ENCODE measurements at regions not wholly inside any gene's neighbourhood (a gene's known extent, or its start where the extent isn't known, plus 50 kb on each side); places are given as distances from the start of the nearest gene placed in this dataset.

DNA sequence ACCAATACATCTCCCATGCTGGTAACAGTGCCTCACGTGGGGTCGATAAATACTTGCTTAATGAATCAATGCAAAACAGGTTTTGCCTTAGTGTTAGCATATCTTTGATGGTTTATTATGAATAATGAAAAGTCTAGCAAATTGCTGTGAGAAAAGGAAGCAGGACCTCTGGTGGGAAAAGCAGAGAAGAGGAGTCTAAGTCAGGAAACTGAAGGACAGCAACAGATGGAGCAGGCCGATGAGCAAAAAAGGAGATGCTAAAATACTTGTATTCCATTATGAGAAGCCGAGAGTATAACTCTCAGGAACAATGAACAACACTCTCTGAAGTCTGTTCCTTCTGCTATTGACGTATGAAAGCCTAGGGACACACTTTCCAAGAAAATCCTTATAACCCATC, 555.2 kb upstream of the KLHL29 start:
- Histone ChIP-seq H3K18ac (ENCODE audit: low read length) (no peak overlapping the region), H3K4me3 (ENCODE audit: low read length in 2 of 2) (no peak overlapping the region), H4K8ac (ENCODE audit: low read depth, low read length) (no peak overlapping the region), H3K36me3 (replicated peaks in 1 of 2; ENCODE audit: control insufficient read depth in 2 of 2, insufficient read depth in 2 of 2, low read length in 2 of 2) (no peaks in the 10 kb centered on the region), H3K9me3 (replicated peaks in 1 of 2; ENCODE audit: control insufficient read depth in 2 of 2, insufficient read depth in 1 of 2, low read depth in 1 of 2, low read length in 2 of 2) (peaks cover 0 to 2% of the 10 kb centered on the region in 2 donors), H2BK12ac (ENCODE audit: low read length) (no peak overlapping the region), H3K9ac (ENCODE audit: low read depth, low read length, poor library complexity) (no peak overlapping the region), H3K79me1 (ENCODE audit: low read depth, low read length) (no peaks in the 10 kb centered on the region), H2BK15ac (ENCODE audit: low read length) (no peak overlapping the region), H3K27me3 (ENCODE audit: control insufficient read depth in 3 of 3, insufficient read depth in 3 of 3, low read depth in 1 of 3, low read length in 3 of 3) (no peaks in the 10 kb centered on the region), H3K4me1 (ENCODE audit: control insufficient read depth in 2 of 2, insufficient read depth in 1 of 2, low read depth in 1 of 2, low read length in 2 of 2) (no peaks in the 10 kb centered on the region), H3K4me2 (ENCODE audit: insufficient read depth, low read length, poor library complexity, severe bottlenecking) (no peak overlapping the region), H3K23ac (ENCODE audit: low read depth, low read length, poor library complexity) (no peak overlapping the region), H3K4ac (ENCODE audit: low read length) (no peak overlapping the region), H2BK120ac (ENCODE audit: low read depth, low read length) (no peak overlapping the region), H4K91ac (ENCODE audit: low read depth, low read length, poor library complexity) (no peak overlapping the region), H2AFZ (ENCODE audit: low read length) (no peak overlapping the region), H2AK5ac (ENCODE audit: low read depth, low read length) (no peak overlapping the region), H2BK5ac (ENCODE audit: low read length) (no peak overlapping the region), H3K14ac (ENCODE audit: low read length) (no peak overlapping the region), H3K27ac (replicated peaks; ENCODE audit: low read length) (no peak overlapping the region)
- no peak for DNase-seq (ENCODE audit: low spot score)
- no CpG with 5 or more reads among the region's 5 CpGs for WGBS, 2 donors (ENCODE audit: extremely low coverage in 2 of 2, insufficient read length in 2 of 2, insufficient replicate concordance in 1 of 2)

DNA sequence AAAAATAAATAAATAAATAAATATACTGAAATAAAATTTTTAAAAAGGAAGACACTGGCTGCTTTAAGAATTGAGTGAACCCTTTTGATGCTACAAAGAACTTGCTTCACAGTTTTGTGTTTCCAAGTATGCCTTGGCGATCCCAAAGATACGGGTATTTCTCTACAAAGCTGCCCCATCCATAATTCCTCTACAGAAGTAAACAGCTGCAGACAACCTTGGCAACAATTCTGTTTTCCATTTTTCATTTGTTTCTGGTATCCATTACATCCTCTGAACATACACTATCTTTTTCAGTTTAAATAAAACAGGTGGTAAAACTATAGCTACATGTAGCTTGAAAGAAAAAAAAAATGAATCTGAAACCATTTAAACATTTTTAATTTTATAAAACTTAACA, 552.8 kb upstream of the KLHL29 start:
- no peaks in the 10 kb centered on the region for H3K4me1 ChIP-seq (ENCODE audit: control insufficient read depth in 2 of 2, insufficient read depth in 1 of 2, low read depth in 1 of 2, low read length in 2 of 2)
- no peaks in the 10 kb centered on the region for H3K27me3 ChIP-seq (ENCODE audit: control insufficient read depth in 3 of 3, insufficient read depth in 3 of 3, low read depth in 1 of 3, low read length in 3 of 3)
- no peak overlapping the region for H3K9ac ChIP-seq (ENCODE audit: low read depth, low read length, poor library complexity)
- no peaks in the 10 kb centered on the region for H3K79me1 ChIP-seq (ENCODE audit: low read depth, low read length)
- H3K18ac ChIP-seq (ENCODE audit: low read length): no peak overlapping the region
- H3K23ac ChIP-seq (ENCODE audit: low read depth, low read length, poor library complexity): no peak overlapping the region
- no peak overlapping the region for H2BK12ac ChIP-seq (ENCODE audit: low read length)
- no peak overlapping the region for H3K4ac ChIP-seq (ENCODE audit: low read length)
- no peaks in the 10 kb centered on the region for H3K36me3 ChIP-seq (replicated peaks in 1 of 2; ENCODE audit: control insufficient read depth in 2 of 2, insufficient read depth in 2 of 2, low read length in 2 of 2)
- H2BK5ac ChIP-seq (ENCODE audit: low read length): no peak overlapping the region
- no peak overlapping the region for H2AFZ ChIP-seq (ENCODE audit: low read length)
- DNase-seq (ENCODE audit: low spot score): no peak
- H3K9me3 ChIP-seq (replicated peaks in 1 of 2; ENCODE audit: control insufficient read depth in 2 of 2, insufficient read depth in 1 of 2, low read depth in 1 of 2, low read length in 2 of 2): no peaks in the 10 kb centered on the region
- no CpG with 5 or more reads among the region's 2 CpGs for WGBS, 2 donors (ENCODE audit: extremely low coverage in 2 of 2, insufficient read length in 2 of 2, insufficient replicate concordance in 1 of 2)
- no peak overlapping the region for H2AK5ac ChIP-seq (ENCODE audit: low read depth, low read length)
- H3K4me3 ChIP-seq (ENCODE audit: low read length in 2 of 2): no peak overlapping the region
- H4K8ac ChIP-seq (ENCODE audit: low read depth, low read length): no peak overlapping the region
- H3K27ac ChIP-seq (replicated peaks; ENCODE audit: low read length): no peak overlapping the region
- no peak overlapping the region for H2BK15ac ChIP-seq (ENCODE audit: low read length)
- no peak overlapping the region for H2BK120ac ChIP-seq (ENCODE audit: low read depth, low read length)
- no peak overlapping the region for H4K91ac ChIP-seq (ENCODE audit: low read depth, low read length, poor library complexity)
- H3K14ac ChIP-seq (ENCODE audit: low read length): no peak overlapping the region
- H3K4me2 ChIP-seq (ENCODE audit: insufficient read depth, low read length, poor library complexity, severe bottlenecking): no peak overlapping the region

DNA sequence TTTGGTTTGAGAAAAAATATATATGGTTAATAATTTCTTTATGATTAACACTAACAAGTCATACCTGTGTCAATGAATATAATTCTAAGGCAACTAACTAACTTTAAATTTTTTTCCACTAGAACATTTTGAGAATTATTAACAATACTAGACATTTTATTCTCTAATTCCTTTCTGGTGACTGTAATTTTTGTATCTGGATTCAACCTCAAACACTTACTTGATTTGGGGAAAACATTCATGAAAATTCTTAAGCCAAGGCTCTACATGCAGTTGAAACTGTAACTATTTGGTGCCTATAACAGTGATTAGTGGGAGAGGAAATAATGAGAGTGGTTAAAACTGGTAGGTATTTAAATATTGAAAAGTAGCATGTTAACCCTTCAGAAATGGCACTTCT, 546.5 kb upstream of the KLHL29 start:
- no peak overlapping the region for H4K8ac ChIP-seq (ENCODE audit: low read depth, low read length)
- H2AFZ ChIP-seq (ENCODE audit: low read length): no peak overlapping the region
- H3K36me3 ChIP-seq (replicated peaks in 1 of 2; ENCODE audit: control insufficient read depth in 2 of 2, insufficient read depth in 2 of 2, low read length in 2 of 2): no peaks in the 10 kb centered on the region

DNA sequence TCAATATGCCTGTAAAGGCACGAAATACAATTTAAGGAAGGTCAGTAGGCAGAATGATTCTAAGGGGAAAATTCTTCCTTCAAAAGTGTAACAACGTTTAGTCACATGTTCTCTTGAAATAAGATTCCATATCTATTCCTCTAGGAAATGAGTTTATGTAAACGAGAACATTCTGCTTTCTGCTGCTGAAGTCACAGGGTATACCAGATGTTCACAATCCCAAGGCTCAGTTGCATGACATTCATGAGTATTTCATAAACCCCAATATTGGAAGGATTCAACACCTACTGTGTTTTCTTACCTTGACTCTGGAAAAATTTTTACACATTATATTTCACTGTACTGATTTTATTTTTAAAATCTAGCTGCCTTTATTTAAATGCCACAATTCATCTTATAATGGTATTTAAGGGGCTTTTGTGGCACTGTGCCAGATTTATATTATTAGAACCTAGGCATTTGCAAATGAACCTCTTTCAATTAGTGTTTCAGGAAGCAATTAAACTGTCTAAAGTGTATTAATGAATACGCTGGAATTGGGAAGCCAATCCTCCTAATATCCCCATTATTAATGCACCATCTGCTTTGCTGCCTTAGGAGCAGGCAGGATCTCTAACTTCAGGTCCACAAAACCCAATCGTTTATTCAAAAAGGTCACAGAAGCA, 542.6 kb upstream of the KLHL29 start:
- no CpG with 5 or more reads among the region's 5 CpGs for WGBS, 2 donors (ENCODE audit: extremely low coverage in 2 of 2, insufficient read length in 2 of 2, insufficient replicate concordance in 1 of 2)
- Histone ChIP-seq H4K91ac (ENCODE audit: low read depth, low read length, poor library complexity) (no peak overlapping the region), H3K9me3 (replicated peaks in 1 of 2; ENCODE audit: control insufficient read depth in 2 of 2, insufficient read depth in 1 of 2, low read depth in 1 of 2, low read length in 2 of 2) (no peaks in the 10 kb centered on the region), H3K9ac (ENCODE audit: low read depth, low read length, poor library complexity) (no peak overlapping the region), H3K79me1 (ENCODE audit: low read depth, low read length) (no peaks in the 10 kb centered on the region), H3K27ac (replicated peaks; ENCODE audit: low read length) (no peak overlapping the region), H3K23ac (ENCODE audit: low read depth, low read length, poor library complexity) (no peak overlapping the region), H3K27me3 (ENCODE audit: control insufficient read depth in 3 of 3, insufficient read depth in 3 of 3, low read depth in 1 of 3, low read length in 3 of 3) (no peaks in the 10 kb centered on the region), H3K4me1 (ENCODE audit: control insufficient read depth in 2 of 2, insufficient read depth in 1 of 2, low read depth in 1 of 2, low read length in 2 of 2) (no peaks in the 10 kb centered on the region), H3K4me3 (ENCODE audit: low read length in 2 of 2) (no peak overlapping the region), H2BK15ac (ENCODE audit: low read length) (no peak overlapping the region), H2AFZ (ENCODE audit: low read length) (no peak overlapping the region), H2BK12ac (ENCODE audit: low read length) (no peak overlapping the region), H3K4me2 (ENCODE audit: insufficient read depth, low read length, poor library complexity, severe bottlenecking) (no peak overlapping the region), H2BK120ac (ENCODE audit: low read depth, low read length) (no peak overlapping the region), H3K4ac (ENCODE audit: low read length) (no peak overlapping the region), H4K8ac (ENCODE audit: low read depth, low read length) (no peak overlapping the region), H3K14ac (ENCODE audit: low read length) (no peak overlapping the region), H3K36me3 (replicated peaks in 1 of 2; ENCODE audit: control insufficient read depth in 2 of 2, insufficient read depth in 2 of 2, low read length in 2 of 2) (no peaks in the 10 kb centered on the region), H3K18ac (ENCODE audit: low read length) (no peak overlapping the region), H2BK5ac (ENCODE audit: low read length) (no peak overlapping the region), H2AK5ac (ENCODE audit: low read depth, low read length) (no peak overlapping the region)
- no peak for DNase-seq (ENCODE audit: low spot score)

More for the DNA sequence above, 546.5 kb upstream of the KLHL29 start:
- Histone ChIP-seq H2AK5ac (ENCODE audit: low read depth, low read length) (no peak overlapping the region), H2BK5ac (ENCODE audit: low read length) (no peak overlapping the region), H3K9ac (ENCODE audit: low read depth, low read length, poor library complexity) (no peak overlapping the region), H3K4ac (ENCODE audit: low read length) (no peak overlapping the region), H3K27ac (replicated peaks; ENCODE audit: low read length) (no peak overlapping the region), H3K14ac (ENCODE audit: low read length) (no peak overlapping the region), H2BK120ac (ENCODE audit: low read depth, low read length) (no peak overlapping the region), H3K27me3 (ENCODE audit: control insufficient read depth in 3 of 3, insufficient read depth in 3 of 3, low read depth in 1 of 3, low read length in 3 of 3) (no peaks in the 10 kb centered on the region), H2BK15ac (ENCODE audit: low read length) (no peak overlapping the region), H3K23ac (ENCODE audit: low read depth, low read length, poor library complexity) (no peak overlapping the region), H3K79me1 (ENCODE audit: low read depth, low read length) (no peaks in the 10 kb centered on the region), H3K18ac (ENCODE audit: low read length) (no peak overlapping the region), H3K4me1 (ENCODE audit: control insufficient read depth in 2 of 2, insufficient read depth in 1 of 2, low read depth in 1 of 2, low read length in 2 of 2) (no peaks in the 10 kb centered on the region), H3K9me3 (replicated peaks in 1 of 2; ENCODE audit: control insufficient read depth in 2 of 2, insufficient read depth in 1 of 2, low read depth in 1 of 2, low read length in 2 of 2) (no peaks in the 10 kb centered on the region), H3K4me3 (ENCODE audit: low read length in 2 of 2) (no peak overlapping the region), H4K91ac (ENCODE audit: low read depth, low read length, poor library complexity) (no peak overlapping the region), H2BK12ac (ENCODE audit: low read length) (no peak overlapping the region), H3K4me2 (ENCODE audit: insufficient read depth, low read length, poor library complexity, severe bottlenecking) (no peak overlapping the region)
- no peak for DNase-seq (ENCODE audit: low spot score)
